ENCODE measurements at regions not wholly inside any gene's neighbourhood (a gene's known extent, or its start where the extent isn't known, plus 50 kb on each side); places are given as distances from the start of the nearest gene placed in this dataset.

DNA sequence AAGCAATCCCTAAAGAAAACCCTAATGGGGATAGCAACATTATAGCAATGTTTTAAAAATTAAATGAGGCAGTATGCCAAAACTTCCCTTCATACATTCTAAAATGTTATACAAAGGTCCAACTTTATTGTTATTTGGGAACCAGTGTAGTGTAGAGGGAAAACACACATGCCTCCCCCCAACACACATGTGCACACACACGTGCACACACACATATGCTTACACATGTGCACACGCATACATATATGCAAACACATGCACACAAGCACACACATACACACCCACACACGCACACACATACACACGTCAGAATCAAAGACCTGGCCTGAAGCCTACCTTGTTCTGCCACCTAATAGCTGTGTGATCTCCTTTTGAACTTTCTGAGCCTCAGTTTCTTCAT, 83.3 kb downstream of the SCN11A start:
- TF ChIP-seq, protein P1, sequence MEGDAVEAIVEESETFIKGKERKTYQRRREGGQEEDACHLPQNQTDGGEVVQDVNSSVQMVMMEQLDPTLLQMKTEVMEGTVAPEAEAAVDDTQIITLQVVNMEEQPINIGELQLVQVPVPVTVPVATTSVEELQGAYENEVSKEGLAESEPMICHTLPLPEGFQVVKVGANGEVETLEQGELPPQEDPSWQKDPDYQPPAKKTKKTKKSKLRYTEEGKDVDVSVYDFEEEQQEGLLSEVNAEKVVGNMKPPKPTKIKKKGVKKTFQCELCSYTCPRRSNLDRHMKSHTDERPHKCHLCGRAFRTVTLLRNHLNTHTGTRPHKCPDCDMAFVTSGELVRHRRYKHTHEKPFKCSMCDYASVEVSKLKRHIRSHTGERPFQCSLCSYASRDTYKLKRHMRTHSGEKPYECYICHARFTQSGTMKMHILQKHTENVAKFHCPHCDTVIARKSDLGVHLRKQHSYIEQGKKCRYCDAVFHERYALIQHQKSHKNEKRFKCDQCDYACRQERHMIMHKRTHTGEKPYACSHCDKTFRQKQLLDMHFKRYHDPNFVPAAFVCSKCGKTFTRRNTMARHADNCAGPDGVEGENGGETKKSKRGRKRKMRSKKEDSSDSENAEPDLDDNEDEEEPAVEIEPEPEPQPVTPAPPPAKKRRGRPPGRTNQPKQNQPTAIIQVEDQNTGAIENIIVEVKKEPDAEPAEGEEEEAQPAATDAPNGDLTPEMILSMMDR (IDR thresholded peaks at IDR 0.05; ENCODE audit: extremely low read depth in 1 of 2, insufficient read depth in 1 of 2, low read depth in 1 of 2, low read length in 2 of 2), result no peak
- no peak for TF ChIP-seq POLR2A (IDR thresholded peaks at IDR 0.05; ENCODE audit: low read depth, low read length)
- no peak for TF ChIP-seq JUN (IDR thresholded peaks at IDR 0.05; ENCODE audit: borderline replicate concordance, insufficient read depth, insufficient read length, low read depth)
- TF ChIP-seq, protein P2, sequence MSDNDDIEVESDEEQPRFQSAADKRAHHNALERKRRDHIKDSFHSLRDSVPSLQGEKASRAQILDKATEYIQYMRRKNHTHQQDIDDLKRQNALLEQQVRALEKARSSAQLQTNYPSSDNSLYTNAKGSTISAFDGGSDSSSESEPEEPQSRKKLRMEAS (IDR thresholded peaks at IDR 0.05; ENCODE audit: insufficient read depth, insufficient read length), result no peak
- no peak for TF ChIP-seq EZH2 (IDR thresholded peaks at IDR 0.05; ENCODE audit: borderline replicate concordance, low read depth, low read length, severe bottlenecking)
- no peak for TF ChIP-seq MYC (IDR thresholded peaks at IDR 0.05; ENCODE audit: low read depth, low read length)
